ENCODE measurements at regions not wholly inside any gene's neighbourhood (a gene's known extent, or its start where the extent isn't known, plus 50 kb on each side); places are given as distances from the start of the nearest gene placed in this dataset.

DNA sequence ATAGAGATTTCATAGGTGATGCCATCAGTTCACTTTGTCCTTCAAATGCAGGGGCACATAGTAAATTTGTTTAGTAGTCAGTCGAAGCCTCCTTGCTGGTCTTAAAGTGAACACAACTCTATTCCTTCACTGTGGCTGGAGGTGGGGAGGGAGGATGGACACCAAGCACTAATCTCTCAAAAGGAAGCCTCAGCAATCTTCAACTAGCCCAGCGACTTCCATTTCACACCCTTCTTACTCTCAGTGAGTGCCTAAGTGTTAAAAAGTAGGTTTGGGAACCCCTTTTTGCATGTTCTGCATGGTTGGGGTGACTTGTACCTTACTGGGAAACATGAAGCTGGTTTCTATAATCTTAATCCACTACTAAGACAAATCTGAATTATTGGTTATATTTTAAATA lies 96.0 kb upstream of the GUCY1A1 start (continued):
- no peak for TF ChIP-seq ASH1L (IDR thresholded peaks at IDR 0.05; ENCODE audit: borderline replicate concordance, low read depth, partially characterized antibody)

GRCh38 chr4:155569960-155570515 lies 96.6 kb upstream of the GUCY1A1 start:
- H4K20me1 ChIP-seq (replicated peaks; ENCODE audit: control insufficient read depth, insufficient read depth, low read length): no peaks in the 10 kb centered on the region
- H3K9me1 ChIP-seq (ENCODE audit: control insufficient read depth, insufficient read depth, low read length): no peaks in the 10 kb centered on the region
- H3K4me1 ChIP-seq (replicated peaks in 1 of 2; ENCODE audit: control insufficient read depth in 2 of 2, insufficient read depth in 2 of 2, low read length in 2 of 2): no peaks in the 10 kb centered on the region
- no peaks in the 10 kb centered on the region for H3K27me3 ChIP-seq (ENCODE audit: control insufficient read depth in 2 of 2, insufficient read depth in 2 of 2, low read length in 2 of 2)
- no peak for DNase-seq (ENCODE audit: extremely low read depth in 1 of 4, low spot score in 3 of 4)
- H3K9me3 ChIP-seq (replicated peaks; ENCODE audit: control insufficient read depth, insufficient read depth, low read depth, low read length): no peaks in the 10 kb centered on the region
- intact Hi-C loops (cut with micrococcal nuclease): no loop called here
- no peak for ATAC-seq
- TF ChIP-seq HDAC2 (IDR thresholded peaks at IDR 0.05): no peak
- TF ChIP-seq KHSRP (IDR thresholded peaks at IDR 0.05): no peak
- TF ChIP-seq HOXB6 (CRISPR knock-in tag; IDR thresholded peaks at IDR 0.05; ENCODE audit: borderline replicate concordance): no peak
- TF ChIP-seq EGR1 (conservative IDR thresholded peaks at IDR 0.05): no peak
- TF ChIP-seq BRCA1 (IDR thresholded peaks at IDR 0.05): no peak
- TF ChIP-seq BRCA1 (CRISPR knock-in tag; IDR thresholded peaks at IDR 0.05): no peak
- in situ Hi-C loops (cut with MboI): no loop called here
- no peak overlapping the region for H3K4me3 ChIP-seq
- no peak overlapping the region for H3K9ac ChIP-seq (ENCODE audit: insufficient read depth in 1 of 2, low read depth in 2 of 2, low read length in 2 of 2)
- no peak overlapping the region for H3K27ac ChIP-seq (ENCODE audit: extremely low read depth, low read depth, low read length)
- no peaks in the 10 kb centered on the region for H3K79me2 ChIP-seq (ENCODE audit: control insufficient read depth, insufficient read depth, low read length)
- H3K4me2 ChIP-seq (ENCODE audit: insufficient read depth, low read length): no peak overlapping the region
- POLR2A ChIA-PET: no interaction called here
- CTCF ChIA-PET (ENCODE audit: low intra/inter-chr PET ratio): no interaction called here
- 0% methylated on average over 4 of the region's 4 CpGs for WGBS (ENCODE audit: insufficient coverage, low coverage, missing lambda C conversion rate)
- no peaks in the 10 kb centered on the region for H3K36me3 ChIP-seq (ENCODE audit: control insufficient read depth, insufficient read depth, low read length)
- no peak overlapping the region for H2AFZ ChIP-seq (ENCODE audit: low read depth, low read length)
- FAIRE-seq: no peak
- no TSS peak for BruUV-seq (replicated peaks)

Data from K562 (cell line).